ENCODE measurements at regions not wholly inside any gene's neighbourhood (a gene's known extent, or its start where the extent isn't known, plus 50 kb on each side); places are given as distances from the start of the nearest gene placed in this dataset.
A peak's percentile ranks its signal among the peaks of the same experiment; 100 is the strongest.

GRCh38 chr12:66899588-66899987, 220.7 kb upstream of the GRIP1 start:
- H3K4me3 ChIP-seq (ENCODE audit: low read depth, low read length): no peak overlapping the region
- H3K4me1 ChIP-seq (ENCODE audit: control insufficient read depth, insufficient read depth, low read length): peaks cover 26% of the 10 kb centered on the region
- ChIA-PET POLR2A (no interaction called here), CTCF (interaction anchor here (1.3 kb wide), 1 partner anchor 64 kb away, joined by 3 read pairs; no protein-coding TSS in a partner anchor)
- H3K9me3 ChIP-seq (ENCODE audit: control insufficient read depth, insufficient read depth, low read depth, low read length): no peaks in the 10 kb centered on the region
- TF ChIP-seq ZNF114 (tag by site-specific recombination; IDR thresholded peaks at IDR 0.05) (no peak), MYNN (tag by site-specific recombination; IDR thresholded peaks at IDR 0.05; ENCODE audit: borderline replicate concordance) (no peak), ZNF175 (tag by site-specific recombination; IDR thresholded peaks at IDR 0.05) (no peak), ZNF26 (tag by site-specific recombination; IDR thresholded peaks at IDR 0.05) (no peak), ZBTB8A (tag by site-specific recombination; IDR thresholded peaks at IDR 0.05) (no peak), ZNF510 (tag by site-specific recombination; IDR thresholded peaks at IDR 0.05; ENCODE audit: insufficient replicate concordance) (no peak), ZNF112 (tag by site-specific recombination; IDR thresholded peaks at IDR 0.05) (no peak), ZNF416 (tag by site-specific recombination; IDR thresholded peaks at IDR 0.05) (no peak)
- H3K27ac ChIP-seq (ENCODE audit: extremely low read depth, low read depth, low read length): no peak overlapping the region
- no peaks in the 10 kb centered on the region for H3K36me3 ChIP-seq (ENCODE audit: control insufficient read depth in 2 of 2, insufficient read depth in 1 of 2, low read length in 2 of 2)

- CTCF ChIA-PET: interaction anchor here (0.7 kb wide), 1 partner anchor 35 kb away, joined by 3 read pairs; no protein-coding TSS in a partner anchor
- POLR2A ChIA-PET: no interaction called here
- no peak for TF ChIP-seq ZNF350 (tag by site-specific recombination; IDR thresholded peaks at IDR 0.05)
- no peak for TF ChIP-seq ZNF169 (tag by site-specific recombination; IDR thresholded peaks at IDR 0.05)
- TF ChIP-seq ZNF830 (tag by site-specific recombination; IDR thresholded peaks at IDR 0.05; ENCODE audit: low read depth): 0 out of 2 replicates have a peak, but pooled peaks have one; percentile 9
- TF ChIP-seq ZNF184 (tag by site-specific recombination; IDR thresholded peaks at IDR 0.05): peak; percentile 47; the same call in 1 of the 2 replicates
- peak; percentile 35; the same call in 1 of the 2 replicates for TF ChIP-seq ZBTB17 (tag by site-specific recombination; IDR thresholded peaks at IDR 0.05)
- peak; percentile 27 for TF ChIP-seq ZNF529 (tag by site-specific recombination; IDR thresholded peaks at IDR 0.05; ENCODE audit: insufficient replicate concordance)
- peak; percentile 57; the same call in 1 of the 2 replicates for TF ChIP-seq MYNN (tag by site-specific recombination; IDR thresholded peaks at IDR 0.05; ENCODE audit: borderline replicate concordance)
- TF ChIP-seq ZSCAN30 (tag by site-specific recombination; IDR thresholded peaks at IDR 0.05): peak; percentile 52; the same call in 1 of the 2 replicates
- peak; percentile 88 for TF ChIP-seq PRDM4 (tag by site-specific recombination; IDR thresholded peaks at IDR 0.05)
- TF ChIP-seq PRDM10 (tag by site-specific recombination; IDR thresholded peaks at IDR 0.05): peak; percentile 16; the same call in 1 of the 2 replicates
- TF ChIP-seq ZNF768 (tag by site-specific recombination; IDR thresholded peaks at IDR 0.05): no peak
- TF ChIP-seq ATF2 (tag by site-specific recombination; IDR thresholded peaks at IDR 0.05; ENCODE audit: low read depth): no peak
- TF ChIP-seq BCL6B (tag by site-specific recombination; IDR thresholded peaks at IDR 0.05): 0 out of 2 replicates have a peak, but pooled peaks have one; percentile 11
- no peak for TF ChIP-seq ZNF76 (tag by site-specific recombination; IDR thresholded peaks at IDR 0.05; ENCODE audit: borderline replicate concordance, low read depth)
- TF ChIP-seq ZNF544 (tag by site-specific recombination; IDR thresholded peaks at IDR 0.05): peak; percentile 43; the same call in 1 of the 2 replicates
These were observed 221.7 kb upstream of the GRIP1 start for GRCh38 chr12:66900616-66901015.

More at GRCh38 chr12:66900616-66901015, 221.7 kb upstream of the GRIP1 start:
- Histone ChIP-seq H3K4me3 (ENCODE audit: low read depth, low read length) (no peak overlapping the region), H3K4me1 (ENCODE audit: control insufficient read depth, insufficient read depth, low read length) (peaks cover 29% of the 10 kb centered on the region), H3K27ac (ENCODE audit: extremely low read depth, low read depth, low read length) (no peak overlapping the region; the same call in 1 of the 2 replicates), H3K9me3 (ENCODE audit: control insufficient read depth, insufficient read depth, low read depth, low read length) (no peaks in the 10 kb centered on the region), H3K36me3 (ENCODE audit: control insufficient read depth in 2 of 2, insufficient read depth in 1 of 2, low read length in 2 of 2) (no peaks in the 10 kb centered on the region)
